ENCODE measurements at regions not wholly inside any gene's neighbourhood (a gene's known extent, or its start where the extent isn't known, plus 50 kb on each side); places are given as distances from the start of the nearest gene placed in this dataset.
"Not testable (repeated sequence)": the region's sequence is repeated elsewhere in the genome, so short reads cannot be mapped to it uniquely, and the experiment has no call there.

- no peak overlapping the region for H3K27ac ChIP-seq (ENCODE audit: insufficient read depth in 1 of 2, low read depth in 1 of 2, low read length in 2 of 2, poor library complexity in 1 of 2, severe bottlenecking in 2 of 2)
These were observed 898.2 kb upstream of the GOT2 start for GRCh38 chr16:59632276-59632855.

GRCh38 chr16:59624381-59624780 is 890.3 kb upstream of the GOT2 start:
- POLR2A ChIA-PET; H3K9me3 ChIP-seq (ENCODE audit: control extremely low read depth in 1 of 5, control insufficient read depth in 4 of 5, insufficient read depth in 2 of 5, low read depth in 1 of 5, low read length in 4 of 5); H3K4me1 ChIP-seq (ENCODE audit: control extremely low read depth in 1 of 4, control insufficient read depth in 4 of 4, insufficient read depth in 4 of 4, low read length in 3 of 4); DNase-seq; H3K27ac ChIP-seq (ENCODE audit: insufficient read depth in 1 of 2, low read depth in 1 of 2, low read length in 2 of 2, poor library complexity in 1 of 2, severe bottlenecking in 2 of 2); H3K27me3 ChIP-seq (replicated peaks in 2 of 5; ENCODE audit: control insufficient read depth in 4 of 5, insufficient read depth in 5 of 5, low read length in 4 of 5); H3K36me3 ChIP-seq (ENCODE audit: control insufficient read depth in 4 of 4, insufficient read depth in 4 of 4, low read length in 3 of 4); H3K4me3 ChIP-seq (ENCODE audit: control insufficient read depth in 1 of 7, extremely low read depth in 1 of 7, insufficient read depth in 4 of 7, low read depth in 2 of 7, low read length in 6 of 7); CTCF ChIA-PET: not testable (repeated sequence)
- WGBS (ENCODE audit: insufficient coverage): 100% methylated on average over 1 of the region's 2 CpGs

More at GRCh38 chr16:59632276-59632855, 898.2 kb upstream of the GOT2 start:
- ChIA-PET POLR2A (no interaction called here), CTCF (no interaction called here)
- 95% methylated on average over 2 of the region's 3 CpGs for WGBS (ENCODE audit: insufficient coverage)
- H3K4me1 ChIP-seq (ENCODE audit: control extremely low read depth in 1 of 4, control insufficient read depth in 4 of 4, insufficient read depth in 4 of 4, low read length in 3 of 4): no peaks in the 10 kb centered on the region
- no peaks in the 10 kb centered on the region for H3K27me3 ChIP-seq (replicated peaks in 2 of 5; ENCODE audit: control insufficient read depth in 4 of 5, insufficient read depth in 5 of 5, low read length in 4 of 5)
- no peaks in the 10 kb centered on the region for H3K36me3 ChIP-seq (ENCODE audit: control insufficient read depth in 4 of 4, insufficient read depth in 4 of 4, low read length in 3 of 4)
- peak; percentile 25 to 63 (median 31) for DNase-seq
- H3K9me3 ChIP-seq (ENCODE audit: control extremely low read depth in 1 of 5, control insufficient read depth in 4 of 5, insufficient read depth in 2 of 5, low read depth in 1 of 5, low read length in 4 of 5): peaks cover 0 to 3% (median 2%) of the 10 kb centered on the region in 5 experiments
- H3K4me3 ChIP-seq (ENCODE audit: control insufficient read depth in 1 of 7, extremely low read depth in 1 of 7, insufficient read depth in 4 of 7, low read depth in 2 of 7, low read length in 6 of 7): no peak overlapping the region

DNA sequence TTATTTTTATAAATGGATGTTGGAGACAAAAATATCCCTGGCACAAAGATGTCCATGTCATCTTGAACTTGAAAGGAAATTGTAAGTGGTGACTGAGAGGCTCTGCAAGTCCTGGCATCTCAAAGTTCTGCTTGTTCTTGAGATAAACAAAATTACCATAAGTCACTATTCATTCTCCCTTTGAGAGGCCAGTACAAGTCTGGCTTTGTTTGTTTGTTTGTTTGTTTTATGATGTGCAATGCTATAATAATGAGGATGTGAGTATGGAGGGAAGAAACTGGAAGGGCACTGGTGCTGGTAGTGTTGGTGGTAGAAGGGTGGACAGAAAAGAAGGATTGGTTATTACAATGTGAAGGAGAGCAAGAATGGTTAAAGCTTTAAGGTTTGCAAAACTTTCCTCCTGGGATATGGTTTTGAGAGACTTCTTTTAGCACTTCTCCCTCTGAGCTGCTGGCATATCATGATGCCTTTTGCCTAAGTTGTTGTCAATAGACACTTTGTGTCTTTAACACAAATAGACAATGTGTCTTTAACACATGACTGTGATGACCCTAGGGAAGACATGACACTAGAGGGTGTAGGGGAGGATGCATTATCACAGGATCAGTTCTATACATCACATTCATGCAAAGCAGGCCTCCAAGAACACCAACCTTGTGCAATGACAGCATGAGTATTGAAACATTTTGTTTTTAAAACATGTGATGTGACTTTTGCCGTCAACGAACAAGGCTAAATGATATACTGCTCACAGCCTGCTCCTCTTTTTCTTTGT is 880.5 kb upstream of the GOT2 start:
- POLR2A ChIA-PET: no interaction called here
- Histone ChIP-seq H3K27ac (ENCODE audit: insufficient read depth in 1 of 2, low read depth in 1 of 2, low read length in 2 of 2, poor library complexity in 1 of 2, severe bottlenecking in 2 of 2) (no peak overlapping the region), H3K4me3 (ENCODE audit: control insufficient read depth in 1 of 7, extremely low read depth in 1 of 7, insufficient read depth in 4 of 7, low read depth in 2 of 7, low read length in 6 of 7) (no peak overlapping the region), H3K4me1 (ENCODE audit: control extremely low read depth in 1 of 4, control insufficient read depth in 4 of 4, insufficient read depth in 4 of 4, low read length in 3 of 4) (no peaks in the 10 kb centered on the region), H3K36me3 (ENCODE audit: control insufficient read depth in 4 of 4, insufficient read depth in 4 of 4, low read length in 3 of 4) (no peaks in the 10 kb centered on the region), H3K27me3 (replicated peaks in 2 of 5; ENCODE audit: control insufficient read depth in 4 of 5, insufficient read depth in 5 of 5, low read length in 4 of 5) (no peaks in the 10 kb centered on the region), H3K9me3 (ENCODE audit: control extremely low read depth in 1 of 5, control insufficient read depth in 4 of 5, insufficient read depth in 2 of 5, low read depth in 1 of 5, low read length in 4 of 5) (no peaks in the 10 kb centered on the region)
- WGBS (ENCODE audit: insufficient coverage): no CpG with 5 or more reads among the region's 2 CpGs
- CTCF ChIA-PET: no interaction called here
- no peak for DNase-seq

- H3K9me3 ChIP-seq (ENCODE audit: control extremely low read depth in 1 of 5, control insufficient read depth in 4 of 5, insufficient read depth in 2 of 5, low read depth in 1 of 5, low read length in 4 of 5); H3K4me1 ChIP-seq (ENCODE audit: control extremely low read depth in 1 of 4, control insufficient read depth in 4 of 4, insufficient read depth in 4 of 4, low read length in 3 of 4); CTCF ChIA-PET; H3K4me3 ChIP-seq (ENCODE audit: control insufficient read depth in 1 of 7, extremely low read depth in 1 of 7, insufficient read depth in 4 of 7, low read depth in 2 of 7, low read length in 6 of 7); DNase-seq; H3K27me3 ChIP-seq (replicated peaks in 2 of 5; ENCODE audit: control insufficient read depth in 4 of 5, insufficient read depth in 5 of 5, low read length in 4 of 5); H3K36me3 ChIP-seq (ENCODE audit: control insufficient read depth in 4 of 4, insufficient read depth in 4 of 4, low read length in 3 of 4); POLR2A ChIA-PET; H3K27ac ChIP-seq (ENCODE audit: insufficient read depth in 1 of 2, low read depth in 1 of 2, low read length in 2 of 2, poor library complexity in 1 of 2, severe bottlenecking in 2 of 2): not testable (repeated sequence)
- WGBS (ENCODE audit: insufficient coverage): 100% methylated on average over 1 of the region's 8 CpGs
These were observed 878.9 kb upstream of the GOT2 start for GRCh38 chr16:59612910-59613620.

DNA sequence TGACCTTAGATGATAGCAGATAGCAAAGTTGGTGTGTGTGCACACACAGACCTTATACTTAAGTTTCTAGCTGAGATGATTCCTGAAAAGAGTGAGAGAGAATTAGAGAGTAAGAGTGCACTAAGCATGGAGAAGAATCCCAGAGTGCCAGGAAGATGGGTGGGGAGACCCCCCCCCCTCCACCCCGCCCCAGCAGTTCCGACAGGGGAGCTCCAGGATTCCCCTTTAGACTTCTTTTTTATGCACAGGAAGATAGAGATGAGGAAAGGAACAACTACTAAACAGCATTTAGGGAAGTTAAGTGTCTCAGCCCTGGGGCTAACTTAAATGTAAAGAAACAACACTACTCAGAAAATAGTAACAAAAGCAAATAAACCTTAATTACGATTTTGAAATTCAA is 878.0 kb upstream of the GOT2 start:
- ChIA-PET CTCF (no interaction called here), POLR2A (no interaction called here)
- Histone ChIP-seq H3K27me3 (replicated peaks in 2 of 5; ENCODE audit: control insufficient read depth in 4 of 5, insufficient read depth in 5 of 5, low read length in 4 of 5) (no peaks in the 10 kb centered on the region), H3K9me3 (ENCODE audit: control extremely low read depth in 1 of 5, control insufficient read depth in 4 of 5, insufficient read depth in 2 of 5, low read depth in 1 of 5, low read length in 4 of 5) (no peaks in the 10 kb centered on the region), H3K4me3 (ENCODE audit: control insufficient read depth in 1 of 7, extremely low read depth in 1 of 7, insufficient read depth in 4 of 7, low read depth in 2 of 7, low read length in 6 of 7) (no peak overlapping the region), H3K4me1 (ENCODE audit: control extremely low read depth in 1 of 4, control insufficient read depth in 4 of 4, insufficient read depth in 4 of 4, low read length in 3 of 4) (no peaks in the 10 kb centered on the region), H3K36me3 (ENCODE audit: control insufficient read depth in 4 of 4, insufficient read depth in 4 of 4, low read length in 3 of 4) (no peaks in the 10 kb centered on the region), H3K27ac (ENCODE audit: insufficient read depth in 1 of 2, low read depth in 1 of 2, low read length in 2 of 2, poor library complexity in 1 of 2, severe bottlenecking in 2 of 2) (no peak overlapping the region)
- WGBS (ENCODE audit: insufficient coverage): no CpG with 5 or more reads among the region's 3 CpGs
- DNase-seq: no peak

DNA sequence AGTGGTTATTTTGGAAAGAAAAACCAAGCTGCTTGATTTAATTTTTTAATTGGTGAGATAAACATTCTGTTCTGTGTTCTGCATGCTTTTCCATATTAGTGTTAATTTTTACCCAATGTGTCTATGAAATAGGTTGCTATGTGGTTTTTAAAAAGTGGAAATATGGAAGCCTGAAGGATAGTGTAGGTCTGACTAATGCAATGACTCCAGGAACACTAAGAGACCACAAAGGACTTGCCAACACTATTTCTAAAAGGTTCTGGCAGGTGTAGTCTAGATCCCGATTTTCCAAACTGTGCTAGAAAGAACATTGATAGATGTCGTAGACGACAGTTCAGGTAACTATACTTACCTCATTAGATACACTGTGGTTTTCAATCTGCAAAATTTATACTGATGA is 877.4 kb upstream of the GOT2 start:
- no CpG with 5 or more reads among the region's 3 CpGs for WGBS (ENCODE audit: insufficient coverage)
- Histone ChIP-seq H3K4me1 (ENCODE audit: control extremely low read depth in 1 of 4, control insufficient read depth in 4 of 4, insufficient read depth in 4 of 4, low read length in 3 of 4) (no peaks in the 10 kb centered on the region), H3K27me3 (replicated peaks in 2 of 5; ENCODE audit: control insufficient read depth in 4 of 5, insufficient read depth in 5 of 5, low read length in 4 of 5) (no peaks in the 10 kb centered on the region), H3K4me3 (ENCODE audit: control insufficient read depth in 1 of 7, extremely low read depth in 1 of 7, insufficient read depth in 4 of 7, low read depth in 2 of 7, low read length in 6 of 7) (no peak overlapping the region), H3K36me3 (ENCODE audit: control insufficient read depth in 4 of 4, insufficient read depth in 4 of 4, low read length in 3 of 4) (no peaks in the 10 kb centered on the region), H3K9me3 (ENCODE audit: control extremely low read depth in 1 of 5, control insufficient read depth in 4 of 5, insufficient read depth in 2 of 5, low read depth in 1 of 5, low read length in 4 of 5) (no peaks in the 10 kb centered on the region), H3K27ac (ENCODE audit: insufficient read depth in 1 of 2, low read depth in 1 of 2, low read length in 2 of 2, poor library complexity in 1 of 2, severe bottlenecking in 2 of 2) (no peak overlapping the region)
- no peak for DNase-seq
- CTCF ChIA-PET: no interaction called here
- POLR2A ChIA-PET: interaction anchor here (0.6 kb wide), 1 partner anchor 1765 kb away, joined by 3 read pairs; no protein-coding TSS in a partner anchor

DNA sequence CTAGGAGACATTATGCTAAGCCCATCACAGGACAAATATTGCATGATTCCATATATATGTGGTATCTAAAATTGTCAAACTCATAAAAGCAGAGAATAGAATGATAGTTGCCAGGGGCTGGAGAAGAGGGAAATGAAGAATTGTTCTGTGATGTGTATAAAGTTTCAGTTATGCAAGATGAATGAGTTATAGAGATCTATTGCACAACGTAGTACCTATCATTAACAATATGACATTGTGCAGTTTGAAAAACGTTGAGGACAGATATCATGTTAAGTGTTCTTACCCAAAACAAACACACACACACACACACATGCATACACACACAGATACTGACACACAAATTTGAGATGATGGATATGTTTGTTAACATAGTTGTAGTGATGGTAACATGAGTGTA is 871.6 kb upstream of the GOT2 start:
- no peaks in the 10 kb centered on the region for H3K27me3 ChIP-seq (replicated peaks in 2 of 5; ENCODE audit: control insufficient read depth in 4 of 5, insufficient read depth in 5 of 5, low read length in 4 of 5)
- H3K4me1 ChIP-seq (ENCODE audit: control extremely low read depth in 1 of 4, control insufficient read depth in 4 of 4, insufficient read depth in 4 of 4, low read length in 3 of 4): no peaks in the 10 kb centered on the region
- no peak for DNase-seq
- ChIA-PET POLR2A (no interaction called here), CTCF (no interaction called here)
- H3K27ac ChIP-seq (ENCODE audit: insufficient read depth in 1 of 2, low read depth in 1 of 2, low read length in 2 of 2, poor library complexity in 1 of 2, severe bottlenecking in 2 of 2): no peak overlapping the region
- H3K4me3 ChIP-seq (ENCODE audit: control insufficient read depth in 1 of 7, extremely low read depth in 1 of 7, insufficient read depth in 4 of 7, low read depth in 2 of 7, low read length in 6 of 7): no peak overlapping the region
- H3K36me3 ChIP-seq (ENCODE audit: control insufficient read depth in 4 of 4, insufficient read depth in 4 of 4, low read length in 3 of 4): no peaks in the 10 kb centered on the region
- H3K9me3 ChIP-seq (ENCODE audit: control extremely low read depth in 1 of 5, control insufficient read depth in 4 of 5, insufficient read depth in 2 of 5, low read depth in 1 of 5, low read length in 4 of 5): no peaks in the 10 kb centered on the region
- no CpG with 5 or more reads among the region's 2 CpGs for WGBS (ENCODE audit: insufficient coverage)

All from common myeloid progenitor, CD34-positive (primary cell).